ENCODE measurements at regions not wholly inside any gene's neighbourhood (a gene's known extent, or its start where the extent isn't known, plus 50 kb on each side); places are given as distances from the start of the nearest gene placed in this dataset.
A peak's percentile ranks its signal among the peaks of the same experiment; 100 is the strongest.

- TF ChIP-seq, protein P1, sequence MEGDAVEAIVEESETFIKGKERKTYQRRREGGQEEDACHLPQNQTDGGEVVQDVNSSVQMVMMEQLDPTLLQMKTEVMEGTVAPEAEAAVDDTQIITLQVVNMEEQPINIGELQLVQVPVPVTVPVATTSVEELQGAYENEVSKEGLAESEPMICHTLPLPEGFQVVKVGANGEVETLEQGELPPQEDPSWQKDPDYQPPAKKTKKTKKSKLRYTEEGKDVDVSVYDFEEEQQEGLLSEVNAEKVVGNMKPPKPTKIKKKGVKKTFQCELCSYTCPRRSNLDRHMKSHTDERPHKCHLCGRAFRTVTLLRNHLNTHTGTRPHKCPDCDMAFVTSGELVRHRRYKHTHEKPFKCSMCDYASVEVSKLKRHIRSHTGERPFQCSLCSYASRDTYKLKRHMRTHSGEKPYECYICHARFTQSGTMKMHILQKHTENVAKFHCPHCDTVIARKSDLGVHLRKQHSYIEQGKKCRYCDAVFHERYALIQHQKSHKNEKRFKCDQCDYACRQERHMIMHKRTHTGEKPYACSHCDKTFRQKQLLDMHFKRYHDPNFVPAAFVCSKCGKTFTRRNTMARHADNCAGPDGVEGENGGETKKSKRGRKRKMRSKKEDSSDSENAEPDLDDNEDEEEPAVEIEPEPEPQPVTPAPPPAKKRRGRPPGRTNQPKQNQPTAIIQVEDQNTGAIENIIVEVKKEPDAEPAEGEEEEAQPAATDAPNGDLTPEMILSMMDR (IDR thresholded peaks at IDR 0.05) = no peak
- TF ChIP-seq POLR2A (IDR thresholded peaks at IDR 0.05) (no peak), POLR2AphosphoS5 (IDR thresholded peaks at IDR 0.05) (peak; percentile 30)
These were observed 828.8 kb downstream of the C12orf50 start for GRCh38 chr12:87200289-87200979.

All from prostate gland (tissue), 2 donors.